Breast epithelium (tissue), 4 donors: ENCODE measurements at regions not wholly inside any gene's neighbourhood (a gene's known extent, or its start where the extent isn't known, plus 50 kb on each side); places are given as distances from the start of the nearest gene placed in this dataset.

Experiments
- DNase-seq, 2 donors: peaks; one replicate each; pipeline ENCODE4 v3.0.0-alpha.2; 2019; ENCODE audit warnings: low spot score in 2 of 2
- H3K27ac ChIP-seq, 2 donors: fragments of 200-600 bp; sonication (generic) in 1 of 2; one replicate each; pipeline ENCODE4 v1.5.1; 2016 to 2019; ENCODE audit warnings: mild to moderate bottlenecking in 1 of 2
- H3K27me3 ChIP-seq, 2 donors: fragments of 200-600 bp; sonication (generic) in 1 of 2; one replicate each; pipeline versions ENCODE4 v1.5.1 to v1.6.0; 2017 to 2019; ENCODE audit warnings: control low read depth in 1 of 2, mild to moderate bottlenecking in 1 of 2
- H3K36me3 ChIP-seq: fragments of 200-600 bp; one replicate; pipeline ENCODE4 v1.5.1; 2019
- H3K4me1 ChIP-seq, 2 donors: fragments of 200-600 bp; sonication (generic); one replicate each; pipeline ENCODE4 v1.5.1; 2016 to 2019; ENCODE audit warnings: control low read depth in 1 of 2
- H3K4me3 ChIP-seq, 3 donors: fragments of 200-600 bp; sonication (generic); 1 replicate in 2 of 3; 2 replicates in 1 of 3; pipeline ENCODE4 v1.5.1; 2016 to 2019; ENCODE audit warnings: mild to moderate bottlenecking in 3 of 3, moderate library complexity in 2 of 3
- H3K9me3 ChIP-seq, 2 donors: fragments of 200-600 bp; sonication (generic) in 1 of 2; one replicate each; pipeline ENCODE4 v1.5.1; 2016 to 2019; ENCODE audit warnings: control low read depth in 1 of 2
- POLR2A ChIP-seq: fragments of 450-650 bp; IDR thresholded peaks from one replicate; pipeline ENCODE4 v1.6.1; 2016; ENCODE audit warnings: antibody characterized with exemption, mild to moderate bottlenecking, moderate library complexity
- POLR2AphosphoS5 ChIP-seq, 3 donors: sonication (generic); formaldehyde crosslinking; IDR thresholded peaks; one replicate each; pipeline ENCODE4 v1.6.1; 2017; ENCODE audit warnings: antibody characterized with exemption in 3 of 3
- intact Hi-C: fragments of 100-400 bp; cut with DNase I; formaldehyde crosslinking; loops from one replicate; pipeline ENCODE4 v1.15.1; 2023; ENCODE audit warnings: low total_unique reads
- TF ChIP-seq, protein P1 (sequence below), 3 donors: fragments of 450-650 bp; IDR thresholded peaks; one replicate each; pipeline ENCODE4 v1.5.1; 2016 to 2017; ENCODE audit warnings: antibody characterized with exemption in 3 of 3, mild to moderate bottlenecking in 3 of 3, moderate library complexity in 3 of 3

DNA sequence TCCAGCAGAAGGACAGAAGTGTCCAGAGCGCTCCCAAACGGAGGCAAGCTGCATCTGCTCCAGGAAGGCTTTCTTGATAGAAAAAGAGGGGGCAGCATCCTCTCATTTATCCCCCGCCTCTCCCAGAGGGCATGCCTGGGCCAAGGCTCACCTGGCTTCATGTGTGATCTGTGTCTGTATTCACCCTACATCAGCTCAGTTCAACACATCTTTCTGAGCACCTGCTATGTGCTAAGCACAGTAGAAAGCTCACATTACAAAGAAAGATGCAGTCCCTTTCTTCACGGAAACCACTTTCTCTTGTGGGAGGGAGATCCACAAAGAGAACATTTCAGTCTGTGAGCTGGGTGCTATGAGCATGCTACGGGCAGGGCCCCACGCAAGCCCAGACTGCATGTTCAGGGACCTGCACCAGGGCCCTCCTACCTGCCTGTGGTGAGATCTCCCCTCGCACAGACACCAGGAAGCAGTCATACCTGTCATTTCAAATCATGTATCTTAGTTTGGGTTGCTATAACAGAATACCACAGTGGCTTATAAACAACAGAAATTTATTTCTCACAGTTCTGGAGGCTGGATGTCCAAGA, 90.7 kb downstream of the PDCL3 start:
- no peaks in the 10 kb centered on the region for H3K27me3 ChIP-seq
- intact Hi-C loops = no loop called here
- H3K9me3 ChIP-seq = peaks cover 0 to 14% of the 10 kb centered on the region in 2 donors
- H3K27ac ChIP-seq = no peak overlapping the region
- TF ChIP-seq, protein P1, sequence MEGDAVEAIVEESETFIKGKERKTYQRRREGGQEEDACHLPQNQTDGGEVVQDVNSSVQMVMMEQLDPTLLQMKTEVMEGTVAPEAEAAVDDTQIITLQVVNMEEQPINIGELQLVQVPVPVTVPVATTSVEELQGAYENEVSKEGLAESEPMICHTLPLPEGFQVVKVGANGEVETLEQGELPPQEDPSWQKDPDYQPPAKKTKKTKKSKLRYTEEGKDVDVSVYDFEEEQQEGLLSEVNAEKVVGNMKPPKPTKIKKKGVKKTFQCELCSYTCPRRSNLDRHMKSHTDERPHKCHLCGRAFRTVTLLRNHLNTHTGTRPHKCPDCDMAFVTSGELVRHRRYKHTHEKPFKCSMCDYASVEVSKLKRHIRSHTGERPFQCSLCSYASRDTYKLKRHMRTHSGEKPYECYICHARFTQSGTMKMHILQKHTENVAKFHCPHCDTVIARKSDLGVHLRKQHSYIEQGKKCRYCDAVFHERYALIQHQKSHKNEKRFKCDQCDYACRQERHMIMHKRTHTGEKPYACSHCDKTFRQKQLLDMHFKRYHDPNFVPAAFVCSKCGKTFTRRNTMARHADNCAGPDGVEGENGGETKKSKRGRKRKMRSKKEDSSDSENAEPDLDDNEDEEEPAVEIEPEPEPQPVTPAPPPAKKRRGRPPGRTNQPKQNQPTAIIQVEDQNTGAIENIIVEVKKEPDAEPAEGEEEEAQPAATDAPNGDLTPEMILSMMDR (IDR thresholded peaks at IDR 0.05) = no peak
- TF ChIP-seq POLR2A = no peak
- no peak for TF ChIP-seq POLR2AphosphoS5 (IDR thresholded peaks at IDR 0.05)
- H3K4me3 ChIP-seq = no peak overlapping the region
- DNase-seq = no peak
- H3K36me3 ChIP-seq = no peaks in the 10 kb centered on the region
- H3K4me1 ChIP-seq = no peaks in the 10 kb centered on the region

DNA sequence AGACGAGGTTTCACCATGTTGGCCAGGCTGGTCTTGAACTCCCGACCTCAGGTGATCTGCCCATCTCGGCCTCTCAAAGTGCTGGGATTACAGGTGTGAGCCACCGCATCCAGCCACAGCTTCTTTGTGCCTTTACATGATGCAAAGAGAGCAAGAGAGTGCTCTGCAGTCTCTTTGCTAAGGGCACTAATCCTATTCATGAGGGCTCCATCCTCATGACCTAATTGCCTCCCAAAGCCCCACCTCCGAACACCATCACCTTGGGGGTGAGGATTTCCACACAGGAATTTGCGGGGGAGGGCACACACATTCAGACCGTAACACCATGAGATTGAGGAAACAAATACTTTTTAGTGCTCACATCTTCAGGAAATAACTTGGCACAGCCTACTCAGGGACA, 91.8 kb downstream of the PDCL3 start:
- H3K9me3 ChIP-seq = peaks cover 0 to 14% of the 10 kb centered on the region in 2 donors
- H3K4me3 ChIP-seq = no peak overlapping the region
- no peaks in the 10 kb centered on the region for H3K36me3 ChIP-seq
- DNase-seq = no peak
- H3K27me3 ChIP-seq = no peaks in the 10 kb centered on the region
- H3K27ac ChIP-seq = no peak overlapping the region
- TF ChIP-seq POLR2AphosphoS5 (IDR thresholded peaks at IDR 0.05) (no peak), POLR2A (no peak)
- TF ChIP-seq, protein P1 (IDR thresholded peaks at IDR 0.05) = no peak
- no peaks in the 10 kb centered on the region for H3K4me1 ChIP-seq
- intact Hi-C loops = no loop called here

DNA sequence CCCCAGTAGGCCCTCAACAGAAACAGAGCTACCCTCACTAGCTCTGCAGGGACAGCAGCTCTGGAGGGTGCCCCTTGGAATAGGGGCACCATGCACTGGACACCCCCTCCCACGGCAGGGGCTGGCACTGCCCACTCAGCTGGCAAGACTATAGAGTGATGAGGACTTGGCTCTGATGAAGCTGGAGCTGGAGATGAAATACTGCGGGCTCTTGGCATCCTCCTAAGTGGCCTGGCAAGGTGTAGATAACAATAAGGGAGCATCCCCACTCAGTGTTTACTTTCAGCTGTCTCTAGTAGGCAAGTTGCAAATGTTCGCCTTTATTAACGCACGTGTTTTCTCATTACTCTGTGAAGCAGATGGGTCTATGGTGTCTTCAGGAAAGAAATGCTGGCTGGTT, 92.7 kb downstream of the PDCL3 start:
- Histone ChIP-seq H3K9me3 (peaks cover 0 to 14% of the 10 kb centered on the region in 2 donors), H3K4me1 (no peaks in the 10 kb centered on the region), H3K27ac (no peak overlapping the region), H3K36me3 (no peaks in the 10 kb centered on the region), H3K4me3 (no peak overlapping the region), H3K27me3 (no peaks in the 10 kb centered on the region)
- intact Hi-C loops = no loop called here
- DNase-seq = no peak
- no peak for TF ChIP-seq POLR2A
- TF ChIP-seq, protein P1 (IDR thresholded peaks at IDR 0.05) = no peak
- no peak for TF ChIP-seq POLR2AphosphoS5 (IDR thresholded peaks at IDR 0.05)

DNA sequence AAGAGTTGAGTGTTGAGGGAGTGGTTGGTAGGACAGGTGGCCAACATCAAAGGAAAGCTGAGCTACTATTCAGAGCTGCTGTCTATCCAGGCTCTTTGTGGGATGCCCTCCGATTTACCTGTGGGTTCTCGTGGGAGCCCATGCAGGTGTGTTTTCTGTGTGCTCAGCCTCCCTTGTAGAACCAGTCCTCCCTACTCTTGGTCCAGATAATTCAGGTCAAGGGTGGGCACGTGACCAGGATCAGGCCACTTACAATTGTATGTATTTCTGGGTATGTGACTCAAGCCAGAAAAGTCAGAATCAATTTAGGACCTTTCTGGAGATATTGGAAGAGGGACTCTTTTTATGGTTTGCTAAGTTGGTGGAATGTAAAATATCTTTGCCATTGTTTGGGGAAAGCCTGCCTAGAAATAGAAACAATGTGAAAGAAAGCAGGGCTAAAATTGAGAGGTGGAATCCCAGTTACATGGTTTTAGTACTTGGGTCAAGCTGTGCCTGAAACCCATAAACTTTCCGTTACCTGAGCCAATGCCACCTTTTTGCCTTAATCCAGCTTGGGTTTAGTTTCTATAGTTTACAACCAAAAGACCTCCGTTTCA, 93.2 kb downstream of the PDCL3 start:
- TF ChIP-seq POLR2A = no peak
- TF ChIP-seq, protein P1 (IDR thresholded peaks at IDR 0.05) = no peak
- TF ChIP-seq POLR2AphosphoS5 (IDR thresholded peaks at IDR 0.05) = no peak
- Histone ChIP-seq H3K27ac (no peak overlapping the region), H3K4me3 (no peak overlapping the region), H3K4me1 (no peaks in the 10 kb centered on the region), H3K27me3 (no peaks in the 10 kb centered on the region), H3K9me3 (peaks cover 0 to 11% of the 10 kb centered on the region in 2 donors), H3K36me3 (no peaks in the 10 kb centered on the region)
- intact Hi-C loops = no loop called here
- DNase-seq = no peak

DNA sequence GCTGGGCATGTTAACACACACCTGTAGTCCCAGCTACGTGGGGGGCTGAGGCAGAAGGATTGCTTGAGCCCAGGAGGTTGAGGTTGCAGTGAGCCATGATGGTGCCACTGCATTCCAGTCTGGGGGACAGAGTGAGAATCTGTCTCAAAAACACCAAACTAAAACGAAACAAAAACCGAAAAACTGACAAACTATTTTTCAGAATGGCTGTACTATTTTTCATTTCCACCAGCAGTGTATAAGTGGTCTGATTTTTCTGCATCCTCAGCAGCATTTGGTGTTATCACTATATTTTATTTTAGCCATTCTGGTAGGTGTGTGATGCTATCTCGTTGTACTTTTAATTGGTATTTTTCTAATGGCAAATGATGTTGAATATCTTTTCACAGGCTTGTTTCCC, 95.2 kb downstream of the PDCL3 start:
- no peak for DNase-seq
- Histone ChIP-seq H3K27me3 (no peaks in the 10 kb centered on the region), H3K36me3 (no peaks in the 10 kb centered on the region), H3K9me3 (peaks cover 0 to 6% of the 10 kb centered on the region in 2 donors), H3K4me1 (no peaks in the 10 kb centered on the region), H3K4me3 (no peak overlapping the region), H3K27ac (no peak overlapping the region)
- intact Hi-C loops = no loop called here
- no peak for TF ChIP-seq POLR2A
- TF ChIP-seq POLR2AphosphoS5 (IDR thresholded peaks at IDR 0.05) = no peak
- TF ChIP-seq, protein P1 (IDR thresholded peaks at IDR 0.05) = no peak
